ENCODE measurements at regions not wholly inside any gene's neighbourhood (a gene's known extent, or its start where the extent isn't known, plus 50 kb on each side); places are given as distances from the start of the nearest gene placed in this dataset.
A peak's percentile ranks its signal among the peaks of the same experiment; 100 is the strongest.

DNA sequence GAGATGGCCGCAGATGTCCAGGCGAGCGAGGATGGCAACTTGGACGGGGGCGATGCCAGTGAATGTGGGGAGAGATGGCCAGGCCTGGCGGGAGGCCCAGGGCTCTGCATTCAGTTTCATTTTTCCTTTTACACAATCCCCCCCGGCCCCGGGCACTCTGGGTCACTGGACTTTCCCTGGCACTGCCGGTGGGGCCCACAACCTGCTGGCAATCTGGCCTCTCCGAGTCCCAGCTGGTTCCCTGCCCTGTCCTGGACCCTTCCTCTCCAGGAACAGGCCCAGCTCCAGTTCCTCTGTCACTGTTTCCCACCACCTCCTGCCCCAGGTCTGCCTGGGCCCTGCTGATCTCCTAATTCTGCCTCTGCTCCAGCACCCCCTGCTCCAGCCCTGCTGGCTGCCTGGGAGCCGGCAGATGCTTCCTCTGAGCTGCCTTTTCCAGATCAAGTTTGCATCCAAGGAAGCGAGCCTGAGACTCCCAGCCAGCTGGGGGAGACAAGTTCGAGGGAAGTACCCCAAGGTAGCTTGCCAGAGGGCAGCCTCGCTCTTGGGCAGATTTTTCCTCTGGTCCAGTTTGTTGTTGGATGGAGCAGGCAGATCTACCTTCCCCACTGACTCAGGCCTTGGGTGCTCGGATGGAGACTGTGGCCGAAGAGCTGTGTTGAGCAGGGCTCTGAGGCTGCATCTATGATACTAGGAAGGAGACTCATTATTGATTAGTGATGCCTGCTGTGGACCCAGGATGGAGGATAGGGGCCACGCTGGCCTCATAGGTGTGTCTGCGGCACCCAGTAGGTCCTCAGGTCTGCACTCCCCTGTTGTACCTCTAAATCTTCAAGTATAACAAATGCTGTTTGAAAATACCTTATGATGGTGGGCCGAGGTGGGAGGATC is 83.2 kb downstream of the CEBPB start:
- no peak for DNase-seq (ENCODE audit: low spot score)

DNA sequence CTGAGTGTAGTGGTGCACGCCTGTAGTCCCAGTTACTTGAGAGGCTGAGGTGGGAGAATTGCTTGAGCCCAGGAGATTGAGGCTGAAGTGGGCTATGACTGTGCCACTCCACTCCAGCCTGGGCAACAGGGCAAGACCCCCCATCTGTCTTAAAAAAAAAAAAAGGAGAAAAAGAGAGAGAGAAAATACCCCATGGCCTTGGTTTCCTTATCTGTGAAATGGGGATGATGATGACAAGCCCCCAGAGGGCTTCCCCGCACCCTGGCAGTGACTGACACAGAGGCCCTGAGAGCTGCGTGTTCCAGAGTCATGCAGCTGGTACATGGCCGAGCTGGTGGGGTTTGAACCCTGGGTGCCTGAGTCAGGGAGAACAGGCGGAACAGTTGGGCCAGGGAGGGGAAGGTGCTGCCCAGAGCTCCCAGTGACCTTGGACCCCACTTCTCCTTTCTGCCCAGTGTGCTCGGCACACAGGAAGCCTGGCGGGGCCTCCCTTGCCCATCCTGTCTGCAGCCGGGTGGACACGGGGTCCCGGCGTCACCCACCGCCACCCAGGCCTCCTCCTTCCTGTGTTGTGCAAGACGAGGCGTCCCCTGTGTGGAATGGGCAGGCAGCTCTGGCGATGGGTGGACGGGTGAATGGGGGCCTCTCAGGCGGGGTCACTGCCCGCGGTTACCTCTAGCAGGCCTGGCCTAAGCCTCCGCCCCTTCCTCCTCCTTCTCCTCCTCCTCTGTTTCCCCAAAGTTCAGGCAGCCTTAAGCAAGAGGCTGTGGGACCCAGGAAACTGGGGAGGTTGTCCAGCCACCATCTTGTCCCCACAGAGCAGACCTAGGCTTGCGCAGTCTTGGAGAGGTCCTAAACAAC is 84.2 kb downstream of the CEBPB start:
- DNase-seq (ENCODE audit: low spot score): no peak

GRCh38 chr20:50276119-50277063 is 85.8 kb downstream of the CEBPB start:
- no peak for DNase-seq (ENCODE audit: low spot score)

DNA sequence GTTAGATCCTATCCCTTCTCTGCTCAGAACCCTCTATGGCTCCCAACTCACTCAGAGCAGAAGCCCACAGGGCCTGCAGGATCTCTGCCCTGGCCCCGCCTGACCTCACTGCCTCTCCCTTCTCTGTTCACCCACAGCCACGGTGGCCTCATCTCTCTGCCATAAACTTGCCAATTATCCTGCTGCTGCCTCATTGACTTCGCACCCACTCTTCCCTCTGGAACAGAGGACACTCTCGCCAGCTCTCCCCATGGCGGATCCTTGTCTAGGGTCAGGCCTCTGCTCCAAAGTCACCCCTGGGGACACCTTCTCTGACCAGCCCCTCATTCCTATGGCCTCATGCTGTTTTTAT is 86.4 kb downstream of the CEBPB start:
- no peak for DNase-seq (ENCODE audit: low spot score)

- no peak for DNase-seq (ENCODE audit: low spot score)
These were observed 87.1 kb downstream of the CEBPB start for GRCh38 chr20:50277460-50278376.

DNA sequence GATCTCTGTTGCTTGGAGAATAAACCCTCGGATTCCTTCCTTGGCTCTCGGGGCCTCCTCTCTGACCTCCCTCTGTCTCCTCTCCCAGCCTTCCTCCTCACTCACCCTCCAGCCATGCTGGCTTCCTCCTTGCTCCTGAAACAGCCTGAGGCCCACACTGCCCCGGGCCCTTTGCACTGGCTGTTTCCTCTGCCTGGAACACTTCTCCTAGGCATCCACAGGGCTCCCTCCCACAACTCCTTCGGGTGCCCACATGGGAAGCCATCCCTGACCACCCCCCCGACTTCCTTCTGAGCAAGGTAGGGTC is 87.7 kb downstream of the CEBPB start:
- no peak for DNase-seq (ENCODE audit: low spot score)

DNA sequence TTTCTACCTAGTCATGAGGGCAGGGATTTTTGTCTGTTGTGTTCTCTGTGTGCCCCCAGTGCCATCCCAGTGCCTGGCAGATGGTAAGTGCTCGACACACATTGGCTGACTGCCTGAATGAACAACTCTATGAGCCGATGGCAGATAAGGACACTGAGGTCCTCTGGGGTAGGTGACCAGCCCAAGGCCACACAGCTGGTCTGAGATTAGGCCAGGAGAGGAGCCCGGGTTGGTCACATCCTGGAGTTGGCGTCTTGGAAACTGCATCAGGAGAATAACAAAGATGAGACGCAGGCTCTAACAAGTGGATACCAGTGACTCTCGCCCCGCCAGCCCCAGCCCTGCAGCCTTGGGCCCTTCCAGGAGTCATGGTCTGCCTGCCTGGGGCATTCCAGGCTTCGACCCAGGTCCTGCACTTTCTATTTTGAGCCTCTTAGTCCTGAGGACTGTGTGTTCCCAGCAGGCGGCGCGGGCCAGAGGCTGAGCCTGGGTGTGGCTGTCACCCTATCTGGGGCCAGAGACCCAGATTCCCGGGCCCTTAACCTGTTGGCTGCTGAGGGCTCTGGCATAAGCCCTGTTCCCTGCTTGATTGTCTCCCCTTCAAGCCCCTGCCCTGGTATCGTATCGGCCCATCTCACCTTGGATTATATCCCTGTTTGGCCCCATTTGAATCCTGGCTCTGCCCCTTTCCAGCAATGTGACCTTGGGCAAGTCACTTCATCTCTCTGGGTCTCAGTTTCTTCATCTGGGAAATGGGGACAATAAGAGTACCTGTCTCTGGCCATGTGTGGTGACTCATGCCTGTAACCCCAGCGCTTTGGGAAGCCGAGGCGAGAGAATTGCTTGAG is 88.3 kb downstream of the CEBPB start:
- peak; percentile 33 for DNase-seq (ENCODE audit: low spot score)

DNA sequence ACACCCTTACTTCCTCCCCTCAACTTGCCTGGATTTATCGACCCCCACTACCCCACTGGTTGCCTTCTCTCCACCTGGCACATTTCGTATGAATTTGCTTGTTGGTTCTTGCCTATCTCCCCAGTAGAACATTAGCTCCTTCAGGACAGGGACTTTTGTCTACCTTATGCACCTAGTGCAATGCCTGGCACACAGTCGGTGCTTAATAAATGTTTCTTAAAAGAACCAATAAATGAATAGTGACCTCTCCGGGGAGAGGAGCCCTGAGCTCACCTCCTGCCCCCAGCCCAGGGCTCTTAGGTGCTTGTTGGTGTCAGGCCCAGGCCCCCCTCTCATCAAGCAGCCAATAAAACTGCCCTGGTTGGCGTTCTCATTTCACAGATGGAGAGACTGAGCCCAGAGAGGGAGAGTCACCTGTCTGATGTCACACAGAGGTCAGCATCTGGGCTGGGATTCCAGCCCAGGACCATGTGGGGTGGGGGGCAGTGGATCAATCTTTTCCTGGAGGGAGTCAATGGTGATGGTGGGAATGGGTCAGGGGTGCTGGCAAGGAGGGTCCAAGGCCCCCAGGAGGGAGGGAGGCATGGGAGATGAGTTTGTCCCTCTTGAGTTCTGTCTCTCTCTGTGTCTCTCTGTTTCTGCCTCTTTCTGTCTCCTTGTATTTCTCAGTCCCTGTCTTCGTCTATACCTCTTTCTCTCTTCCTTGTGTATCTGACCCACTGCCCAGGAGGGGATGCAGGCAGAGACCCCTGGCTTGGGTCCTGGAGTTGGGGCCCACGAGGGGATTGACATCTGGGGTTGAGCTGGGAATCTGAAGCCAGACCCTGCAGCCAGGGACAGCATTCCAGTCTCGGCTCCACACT is 89.6 kb downstream of the CEBPB start:
- no peak for DNase-seq (ENCODE audit: low spot score)

DNA sequence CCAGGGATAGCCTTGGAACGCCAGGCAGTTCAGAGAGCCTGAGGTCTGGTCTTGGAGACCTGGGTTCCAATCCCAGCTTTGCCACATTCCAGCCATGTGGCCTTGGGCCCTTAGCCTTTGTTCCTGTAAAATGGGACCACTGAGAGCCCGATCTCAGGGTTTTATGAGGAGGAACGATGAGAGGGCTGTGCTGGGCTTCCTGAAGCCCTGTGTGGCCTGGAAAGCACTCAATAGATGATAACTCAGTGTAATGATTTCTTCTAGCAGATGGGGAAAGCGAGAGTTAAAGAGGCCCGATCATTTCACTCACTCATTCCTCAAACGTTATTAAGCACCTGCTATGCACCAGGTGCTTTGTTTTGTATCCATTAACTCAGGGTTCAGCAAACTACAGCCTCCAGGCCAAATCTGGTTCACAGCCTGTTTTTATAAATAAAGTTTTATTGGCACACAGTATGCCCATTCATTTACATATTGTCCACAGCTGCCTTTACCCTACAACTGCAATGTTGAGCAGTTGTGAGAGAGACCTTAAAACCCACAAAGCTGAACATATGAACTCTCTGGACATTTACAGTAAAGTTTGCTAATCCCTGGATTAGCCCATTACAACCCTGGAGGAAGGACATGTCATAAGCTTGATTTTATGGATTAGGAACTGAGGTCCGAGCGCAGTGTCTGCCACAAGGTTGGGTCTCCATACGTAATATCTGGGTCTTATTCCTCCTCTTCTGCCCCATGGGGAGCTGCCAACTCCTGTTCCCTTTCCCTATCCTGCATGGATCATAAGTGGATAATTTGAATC is 90.4 kb downstream of the CEBPB start:
- DNase-seq (ENCODE audit: low spot score): peak; percentile 25

DNA sequence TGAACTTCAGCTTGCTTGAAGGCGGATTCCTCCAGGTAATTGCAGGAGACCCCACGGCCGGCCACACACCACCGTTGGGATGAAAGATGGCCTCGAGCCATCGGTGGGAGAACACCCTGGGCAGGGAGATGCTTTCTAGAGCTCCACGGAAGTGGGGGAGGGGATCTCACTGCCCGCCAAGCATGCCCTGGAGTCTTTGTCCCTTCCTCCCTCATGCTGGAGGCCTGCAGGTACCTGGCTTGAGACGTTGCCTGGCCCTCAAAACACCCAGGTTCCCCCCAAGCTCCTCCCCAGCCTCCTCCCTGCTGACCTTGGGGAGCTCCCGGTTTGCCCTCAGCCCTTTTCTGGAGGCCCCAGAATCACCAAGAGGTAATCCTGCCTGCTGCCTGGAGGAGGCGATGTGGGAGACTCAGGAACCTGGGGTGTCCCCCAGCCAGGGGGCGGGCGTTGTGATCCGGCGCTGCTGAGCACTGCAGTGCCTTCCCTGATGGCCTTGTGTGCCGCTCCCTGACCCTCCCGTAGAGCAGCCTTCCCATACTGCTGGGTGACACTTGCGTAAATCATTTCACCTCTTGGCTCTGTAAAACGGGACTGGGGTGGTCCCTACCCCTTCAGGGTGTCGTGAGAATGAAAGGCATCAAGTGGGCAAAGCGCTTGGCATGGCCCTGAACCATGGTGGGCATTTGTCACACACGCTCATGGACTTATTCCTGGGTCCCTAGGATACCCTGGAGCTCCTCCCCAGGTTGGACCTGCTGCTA is 91.4 kb downstream of the CEBPB start:
- DNase-seq (ENCODE audit: low spot score): no peak

DNA sequence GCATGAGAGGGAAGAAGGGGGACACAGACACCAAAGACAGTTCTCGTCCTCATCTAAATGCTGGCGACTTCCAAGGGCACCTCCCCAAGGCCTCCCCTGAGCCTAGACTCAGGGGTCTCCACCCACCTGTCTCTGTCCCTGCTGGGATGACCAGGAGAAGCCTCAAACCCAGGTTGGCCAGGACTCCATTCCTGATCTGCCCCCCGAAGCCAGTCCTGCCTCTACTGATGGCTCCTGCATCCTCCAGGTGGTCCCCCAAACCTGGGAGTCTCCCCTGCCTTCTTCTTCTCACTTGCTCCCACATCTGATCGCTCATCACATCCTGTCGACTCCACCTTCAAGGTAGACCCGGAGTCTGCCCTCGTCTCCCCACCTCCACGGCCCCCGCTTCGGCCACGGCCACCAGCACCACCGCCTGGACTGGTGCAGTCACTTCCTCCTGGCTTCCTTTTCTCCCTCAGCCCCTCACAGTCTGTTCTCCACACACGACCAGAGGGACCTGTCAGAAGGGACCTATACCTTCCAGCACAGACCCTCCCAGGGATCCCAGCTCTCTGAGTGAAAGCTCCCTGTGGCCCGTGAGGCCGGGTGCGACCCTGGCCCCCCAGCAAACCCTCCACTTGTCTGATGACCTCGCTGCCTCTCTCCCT is 92.1 kb downstream of the CEBPB start:
- DNase-seq (ENCODE audit: low spot score): no peak

DNA sequence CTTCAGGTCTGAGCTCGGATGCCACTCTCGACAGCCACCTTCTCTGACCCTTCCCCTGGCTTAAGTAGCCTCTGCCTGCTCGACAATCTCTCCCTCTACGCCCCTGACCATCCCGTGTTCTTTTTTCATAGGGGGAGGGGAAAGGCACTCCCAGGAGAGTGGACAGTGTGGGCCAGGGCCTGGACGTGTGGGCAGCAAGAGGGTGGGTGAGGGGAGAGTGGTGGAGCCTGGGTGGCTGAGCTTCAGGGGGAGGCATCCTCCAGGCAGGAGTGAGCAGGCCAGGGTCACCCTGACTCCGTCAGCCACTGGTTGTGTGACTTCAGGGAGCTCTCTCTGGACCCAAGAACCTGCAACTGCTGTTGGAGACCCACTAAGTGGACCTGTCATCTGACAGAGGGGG is 92.7 kb downstream of the CEBPB start:
- no peak for DNase-seq (ENCODE audit: low spot score)

- peak; percentile 70 for DNase-seq (ENCODE audit: low spot score)
These were observed 93.5 kb downstream of the CEBPB start for GRCh38 chr20:50283922-50284810.

- no peak for DNase-seq (ENCODE audit: low spot score)
These were observed 94.3 kb downstream of the CEBPB start for GRCh38 chr20:50284811-50285375.

- peak; percentile 34 for DNase-seq (ENCODE audit: low spot score)
These were observed 94.9 kb downstream of the CEBPB start for GRCh38 chr20:50285376-50286173.
